ENCODE measurements at regions not wholly inside any gene's neighbourhood (a gene's known extent, or its start where the extent isn't known, plus 50 kb on each side); places are given as distances from the start of the nearest gene placed in this dataset.

DNA sequence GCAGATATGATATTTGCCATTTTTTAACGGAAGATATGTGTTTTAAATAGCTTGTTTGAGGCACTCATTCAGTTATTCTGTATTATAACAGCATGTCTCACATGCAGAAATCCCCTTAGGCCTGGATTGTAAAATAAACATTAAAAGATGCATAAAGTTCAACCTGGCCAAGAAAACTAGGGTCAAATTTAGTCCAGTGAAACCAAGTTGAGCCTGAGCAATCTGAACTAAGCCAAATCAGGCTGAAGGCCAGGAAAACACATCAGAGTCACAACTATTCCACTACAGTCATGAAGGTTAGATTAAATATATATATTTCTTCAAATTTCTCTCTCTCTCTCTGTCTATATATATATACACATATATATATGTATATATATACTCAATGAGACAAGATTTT is 504.8 kb downstream of the SLITRK1 start:
- Histone ChIP-seq H3K9me3 (replicated peaks) (peaks cover 5% of the 10 kb centered on the region), H3K36me3 (no peaks in the 10 kb centered on the region), H3K4me3 (no peak overlapping the region), H3K4me1 (replicated peaks) (no peaks in the 10 kb centered on the region), H3K27ac (no peak overlapping the region), H3K27me3 (replicated peaks) (no peaks in the 10 kb centered on the region)
- DNase-seq (ENCODE audit: low read depth in 1 of 2, low spot score in 2 of 2) = no peak

DNA sequence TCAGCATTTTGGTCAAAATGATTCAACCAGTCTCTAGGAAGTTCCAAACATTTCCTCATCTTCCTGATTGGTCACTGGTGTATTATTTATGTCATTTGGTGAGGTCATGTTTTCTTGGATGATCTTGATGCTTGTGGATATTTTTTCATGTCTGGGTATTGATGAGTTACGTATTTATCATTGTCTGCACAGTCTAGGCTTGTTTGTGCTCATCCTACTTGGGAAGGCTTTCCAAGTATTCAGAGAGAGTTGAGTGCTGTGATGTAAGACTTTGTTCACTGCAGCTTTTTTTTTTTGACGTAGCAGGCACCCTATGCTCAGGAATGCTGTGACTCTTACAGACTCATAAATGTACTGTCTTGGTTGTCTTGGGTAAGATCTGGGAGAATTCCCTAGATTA is 509.5 kb downstream of the SLITRK1 start:
- H3K4me3 ChIP-seq = no peak overlapping the region
- no peaks in the 10 kb centered on the region for H3K27me3 ChIP-seq (replicated peaks)
- peaks cover 5% of the 10 kb centered on the region for H3K9me3 ChIP-seq (replicated peaks)
- H3K4me1 ChIP-seq (replicated peaks) = no peaks in the 10 kb centered on the region
- no peaks in the 10 kb centered on the region for H3K36me3 ChIP-seq
- no peak for DNase-seq (ENCODE audit: low read depth in 1 of 2, low spot score in 2 of 2)
- no peak overlapping the region for H3K27ac ChIP-seq

DNA sequence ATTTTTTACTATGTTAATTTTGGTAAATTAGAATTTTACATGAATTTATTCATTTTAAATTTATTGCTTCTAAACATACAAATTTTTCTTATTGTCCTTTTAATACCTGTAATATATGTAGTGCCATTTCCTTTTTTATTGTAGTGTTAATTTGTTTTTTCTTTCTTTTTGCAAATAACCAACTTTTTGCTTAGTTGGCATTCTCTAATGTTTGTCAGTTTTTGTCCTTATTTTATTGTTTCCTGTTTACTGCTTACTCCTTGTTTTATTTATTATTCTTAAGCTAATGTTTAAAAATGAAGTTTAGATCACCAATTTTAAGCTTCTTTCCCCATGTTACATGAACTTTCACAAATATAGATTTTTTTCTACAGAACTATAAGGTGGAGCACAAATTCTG is 516.6 kb downstream of the SLITRK1 start:
- H3K27ac ChIP-seq = no peak overlapping the region
- H3K27me3 ChIP-seq (replicated peaks) = no peaks in the 10 kb centered on the region
- no peaks in the 10 kb centered on the region for H3K4me1 ChIP-seq (replicated peaks)
- H3K9me3 ChIP-seq (replicated peaks) = 0 out of 2 replicates have a peak, but pooled peaks cover 6% of the 10 kb centered on the region
- no peak for DNase-seq (ENCODE audit: low read depth in 1 of 2, low spot score in 2 of 2)
- H3K36me3 ChIP-seq = no peaks in the 10 kb centered on the region
- H3K4me3 ChIP-seq = no peak overlapping the region

DNA sequence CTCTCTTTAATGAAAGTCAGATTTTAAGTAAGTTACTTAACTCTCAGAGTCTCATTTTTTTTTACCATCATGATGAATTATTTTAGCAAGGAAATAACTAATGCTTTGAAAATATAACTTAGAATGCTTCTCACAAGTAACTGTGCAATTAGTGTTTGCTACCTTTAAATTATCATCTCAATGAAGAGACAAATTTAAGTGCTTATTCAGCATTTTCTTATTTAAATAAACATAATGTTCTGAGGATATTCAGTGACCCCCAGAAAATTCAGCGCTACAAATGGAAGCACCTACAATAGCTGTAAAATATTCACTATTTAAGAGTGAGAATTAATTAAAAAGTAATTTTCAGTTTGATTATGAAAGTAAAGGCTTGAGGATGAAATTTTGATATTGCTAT is 527.2 kb downstream of the SLITRK1 start:
- Histone ChIP-seq H3K4me1 (replicated peaks) (no peaks in the 10 kb centered on the region), H3K36me3 (no peaks in the 10 kb centered on the region), H3K4me3 (no peak overlapping the region), H3K27me3 (replicated peaks) (no peaks in the 10 kb centered on the region), H3K9me3 (replicated peaks) (no peaks in the 10 kb centered on the region), H3K27ac (no peak overlapping the region)
- DNase-seq (ENCODE audit: low read depth in 1 of 2, low spot score in 2 of 2) = no peak

DNA sequence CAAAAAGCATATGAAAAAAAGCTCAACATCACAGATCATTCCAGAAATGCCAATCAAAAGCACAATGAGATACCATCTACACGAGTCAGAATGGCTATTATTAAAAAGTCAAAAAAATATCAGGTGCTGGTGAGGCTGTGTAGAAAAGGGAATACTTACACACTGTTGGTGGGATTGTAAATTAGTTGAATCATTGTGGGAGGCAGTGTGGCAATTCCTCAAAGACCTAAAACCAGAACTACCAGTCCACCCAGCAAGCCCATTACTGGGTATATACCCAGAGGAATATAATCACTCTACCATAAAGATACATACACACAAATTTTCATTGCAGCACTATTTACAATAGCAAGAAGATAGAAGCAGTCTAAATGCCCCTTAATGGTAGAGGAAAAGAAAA is 529.9 kb downstream of the SLITRK1 start:
- Histone ChIP-seq H3K4me3 (no peak overlapping the region), H3K4me1 (replicated peaks) (no peaks in the 10 kb centered on the region), H3K27me3 (replicated peaks) (no peaks in the 10 kb centered on the region), H3K27ac (no peak overlapping the region), H3K36me3 (no peaks in the 10 kb centered on the region), H3K9me3 (replicated peaks) (no peaks in the 10 kb centered on the region)
- DNase-seq (ENCODE audit: low read depth in 1 of 2, low spot score in 2 of 2) = no peak

DNA sequence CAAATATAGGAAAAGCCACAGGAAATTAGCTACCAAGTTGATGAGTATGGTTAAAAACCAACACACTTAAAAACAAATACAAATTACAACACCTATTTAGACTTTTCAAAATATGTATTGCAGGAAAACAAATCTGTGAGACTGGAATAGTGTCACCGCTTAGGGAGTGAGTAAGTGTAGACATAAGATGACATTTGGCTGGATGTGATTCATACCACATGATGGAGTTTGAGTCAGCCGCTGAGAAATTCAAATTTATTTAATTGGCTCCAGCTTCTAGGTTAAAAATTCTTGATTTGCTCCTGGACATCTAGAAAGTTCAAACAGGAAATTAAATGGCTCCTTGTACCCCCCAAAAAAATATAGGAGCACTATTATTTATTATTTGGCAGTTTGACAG is 531.7 kb downstream of the SLITRK1 start:
- no peaks in the 10 kb centered on the region for H3K4me1 ChIP-seq (replicated peaks)
- H3K36me3 ChIP-seq = no peaks in the 10 kb centered on the region
- DNase-seq (ENCODE audit: low read depth in 1 of 2, low spot score in 2 of 2) = no peak
- no peaks in the 10 kb centered on the region for H3K27me3 ChIP-seq (replicated peaks)
- H3K4me3 ChIP-seq = no peak overlapping the region
- H3K27ac ChIP-seq = no peak overlapping the region
- H3K9me3 ChIP-seq (replicated peaks) = no peaks in the 10 kb centered on the region; the same call in 1 of the 2 replicates

DNA sequence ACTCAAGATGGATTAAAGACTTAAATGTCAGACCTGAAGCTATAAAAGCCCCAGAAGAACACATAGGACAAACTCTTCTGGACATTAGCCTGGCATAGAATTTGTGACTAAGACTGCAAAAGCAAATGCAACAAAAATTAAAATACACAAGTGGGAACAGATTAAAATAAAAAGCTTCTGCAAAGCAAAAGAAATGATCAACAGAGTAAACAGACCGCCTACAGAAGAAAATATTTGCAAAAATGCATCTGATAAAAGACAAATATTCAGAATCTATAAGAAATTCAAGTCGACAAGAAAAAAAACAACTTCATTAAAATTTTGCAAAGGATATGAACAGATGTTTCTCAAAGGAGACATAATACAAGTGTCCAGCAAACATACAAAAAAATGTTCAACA is 537.8 kb downstream of the SLITRK1 start:
- Histone ChIP-seq H3K27ac (no peak overlapping the region), H3K9me3 (replicated peaks) (no peaks in the 10 kb centered on the region; the same call in 1 of the 2 replicates), H3K36me3 (no peaks in the 10 kb centered on the region), H3K4me3 (no peak overlapping the region), H3K27me3 (replicated peaks) (no peaks in the 10 kb centered on the region), H3K4me1 (replicated peaks) (no peaks in the 10 kb centered on the region)
- no peak for DNase-seq (ENCODE audit: low read depth in 1 of 2, low spot score in 2 of 2)

DNA sequence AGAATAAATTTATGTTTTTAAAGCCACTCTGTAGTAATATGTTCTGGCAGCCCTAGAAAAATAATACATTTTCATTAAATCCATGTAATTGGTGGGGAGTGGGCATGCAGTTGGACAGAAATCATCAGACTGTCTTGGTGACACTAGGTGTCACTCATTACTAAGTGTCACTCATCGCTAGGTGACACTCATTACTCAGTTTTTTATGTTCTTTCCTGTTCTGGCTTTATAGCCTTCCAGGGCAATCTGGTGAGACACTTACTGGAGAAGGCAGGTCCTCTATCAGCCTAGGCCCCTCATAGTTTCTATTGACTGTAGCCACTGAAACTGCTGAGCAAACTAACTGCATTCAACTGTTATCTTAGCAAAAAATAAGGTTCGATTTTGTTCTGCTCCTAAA is 542.1 kb downstream of the SLITRK1 start:
- no peaks in the 10 kb centered on the region for H3K4me1 ChIP-seq (replicated peaks)
- H3K4me3 ChIP-seq = no peak overlapping the region
- no peaks in the 10 kb centered on the region for H3K36me3 ChIP-seq
- DNase-seq (ENCODE audit: low read depth in 1 of 2, low spot score in 2 of 2) = no peak
- no peaks in the 10 kb centered on the region for H3K27me3 ChIP-seq (replicated peaks)
- peaks cover 4% of the 10 kb centered on the region; the same call in 1 of the 2 replicates for H3K9me3 ChIP-seq (replicated peaks)
- no peak overlapping the region for H3K27ac ChIP-seq

DNA sequence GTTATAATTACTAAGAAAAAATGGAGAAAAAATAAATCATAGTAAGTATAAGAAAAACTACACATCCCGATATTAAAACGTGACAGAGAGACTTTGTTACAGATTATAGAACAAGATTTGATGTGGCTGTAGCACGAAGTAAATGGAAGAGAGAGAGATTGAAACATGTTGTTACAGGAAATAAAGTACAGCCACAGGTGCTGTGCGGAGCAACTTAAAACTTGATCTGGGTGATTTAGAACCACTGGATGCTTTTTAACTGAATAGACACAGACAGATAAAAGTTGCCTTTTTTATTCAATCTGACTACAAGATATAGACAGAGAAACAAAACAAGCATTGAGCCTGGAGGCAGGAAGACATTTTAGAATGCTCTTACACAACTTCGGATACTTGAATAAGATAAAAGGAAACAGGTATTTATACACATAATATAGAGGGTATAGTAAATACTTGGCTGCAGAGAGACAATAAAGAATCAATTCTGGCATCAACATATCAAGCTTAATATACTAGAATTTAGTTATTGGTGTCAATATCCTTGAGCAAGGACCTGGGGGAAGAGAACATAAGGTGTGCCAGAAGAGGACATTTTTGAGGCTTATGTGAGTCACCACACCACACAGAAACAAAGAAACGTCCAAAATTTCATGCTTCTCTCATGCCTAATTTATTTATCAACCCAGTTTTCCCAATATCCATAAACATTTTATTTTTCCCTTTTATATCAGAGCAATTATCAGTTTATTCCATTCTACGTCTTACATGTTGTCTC is 548.5 kb downstream of the SLITRK1 start:
- H3K36me3 ChIP-seq = no peaks in the 10 kb centered on the region
- H3K27ac ChIP-seq = no peak overlapping the region
- no peak for DNase-seq (ENCODE audit: low read depth in 1 of 2, low spot score in 2 of 2)
- H3K4me1 ChIP-seq (replicated peaks) = no peaks in the 10 kb centered on the region
- peaks cover 4% of the 10 kb centered on the region; the same call in 1 of the 2 replicates for H3K9me3 ChIP-seq (replicated peaks)
- no peaks in the 10 kb centered on the region for H3K27me3 ChIP-seq (replicated peaks)
- H3K4me3 ChIP-seq = no peak overlapping the region

DNA sequence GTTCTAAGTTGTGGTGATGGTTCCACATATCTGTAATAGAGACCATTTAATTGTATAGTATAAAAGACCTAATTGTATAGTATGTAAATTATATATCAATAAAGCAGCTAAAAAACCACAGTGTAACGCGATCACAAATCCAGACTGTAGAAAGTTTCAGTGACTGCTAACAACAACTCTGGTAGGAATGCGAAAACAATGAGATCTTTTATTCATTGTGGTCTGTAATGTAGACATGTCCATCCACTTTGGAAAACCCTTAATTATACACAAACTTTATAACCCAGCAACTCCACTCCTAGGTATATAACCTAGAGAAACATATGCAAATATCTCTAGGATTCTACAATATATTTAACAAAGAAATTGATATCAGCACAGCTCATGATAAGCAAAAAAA is 549.5 kb downstream of the SLITRK1 start:
- Histone ChIP-seq H3K36me3 (no peaks in the 10 kb centered on the region), H3K4me3 (no peak overlapping the region), H3K27me3 (replicated peaks) (no peaks in the 10 kb centered on the region), H3K4me1 (replicated peaks) (no peaks in the 10 kb centered on the region), H3K27ac (no peak overlapping the region), H3K9me3 (replicated peaks) (peaks cover 4% of the 10 kb centered on the region; the same call in 1 of the 2 replicates)
- no peak for DNase-seq (ENCODE audit: low read depth in 1 of 2, low spot score in 2 of 2)

DNA sequence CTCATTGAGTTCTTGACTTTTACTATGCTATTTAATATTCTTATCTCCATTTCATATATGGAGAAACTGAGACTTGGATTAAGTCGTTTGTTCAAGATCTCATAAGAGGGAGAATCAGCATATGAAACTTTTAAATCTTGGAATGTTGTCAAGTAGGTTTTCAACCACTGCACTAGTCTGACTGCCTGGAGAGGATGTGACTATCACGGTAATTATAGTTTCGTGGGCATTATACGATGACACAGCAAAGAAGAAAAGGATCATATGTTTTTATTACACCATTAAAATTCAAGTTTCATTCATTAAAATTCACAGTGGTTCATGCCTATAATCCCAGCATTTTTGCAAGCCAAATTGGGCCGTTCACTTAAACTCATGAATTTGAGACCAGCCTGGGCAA is 555.2 kb downstream of the SLITRK1 start:
- no peak overlapping the region for H3K27ac ChIP-seq
- no peak overlapping the region for H3K4me3 ChIP-seq
- no peak for DNase-seq (ENCODE audit: low read depth in 1 of 2, low spot score in 2 of 2)
- no peaks in the 10 kb centered on the region for H3K4me1 ChIP-seq (replicated peaks)
- no peaks in the 10 kb centered on the region for H3K27me3 ChIP-seq (replicated peaks)
- no peaks in the 10 kb centered on the region for H3K36me3 ChIP-seq
- H3K9me3 ChIP-seq (replicated peaks) = no peaks in the 10 kb centered on the region

DNA sequence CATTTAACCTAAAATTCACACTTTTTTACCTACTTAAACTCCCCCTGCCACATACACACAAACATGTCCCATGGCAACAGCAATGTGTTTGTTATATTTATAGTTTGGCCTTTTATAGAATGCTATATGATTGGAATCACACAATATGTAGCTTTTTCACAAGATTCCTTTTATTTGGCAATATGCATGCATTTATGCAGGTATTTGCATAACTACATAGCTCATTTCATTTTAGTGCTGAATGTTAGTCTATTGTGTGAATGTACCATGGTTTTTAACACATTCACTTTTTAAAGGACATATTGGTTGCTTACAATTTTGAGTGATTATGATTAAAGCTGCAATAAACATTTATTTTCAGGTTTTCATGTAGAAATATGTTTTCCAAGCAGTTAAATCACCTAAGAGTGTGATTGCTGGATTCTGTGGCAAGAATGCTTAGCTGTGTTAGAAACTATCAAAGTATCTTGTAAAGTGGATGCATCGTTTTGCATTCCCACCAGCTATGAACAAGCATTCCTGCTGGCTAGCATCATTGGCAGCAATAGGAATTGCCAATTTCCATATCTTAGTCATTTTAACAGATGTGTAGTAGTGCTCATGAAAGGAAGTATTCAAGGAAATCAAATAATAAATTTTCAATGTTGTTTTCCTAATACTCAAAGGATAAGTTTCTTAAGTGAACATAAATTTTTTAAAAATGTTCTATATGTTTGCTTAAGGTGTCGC is 557.0 kb downstream of the SLITRK1 start:
- no peak overlapping the region for H3K4me3 ChIP-seq
- no peaks in the 10 kb centered on the region for H3K36me3 ChIP-seq
- no peaks in the 10 kb centered on the region for H3K27me3 ChIP-seq (replicated peaks)
- no peak overlapping the region for H3K27ac ChIP-seq
- no peaks in the 10 kb centered on the region for H3K4me1 ChIP-seq (replicated peaks)
- no peaks in the 10 kb centered on the region for H3K9me3 ChIP-seq (replicated peaks)
- DNase-seq (ENCODE audit: low read depth in 1 of 2, low spot score in 2 of 2) = no peak

DNA sequence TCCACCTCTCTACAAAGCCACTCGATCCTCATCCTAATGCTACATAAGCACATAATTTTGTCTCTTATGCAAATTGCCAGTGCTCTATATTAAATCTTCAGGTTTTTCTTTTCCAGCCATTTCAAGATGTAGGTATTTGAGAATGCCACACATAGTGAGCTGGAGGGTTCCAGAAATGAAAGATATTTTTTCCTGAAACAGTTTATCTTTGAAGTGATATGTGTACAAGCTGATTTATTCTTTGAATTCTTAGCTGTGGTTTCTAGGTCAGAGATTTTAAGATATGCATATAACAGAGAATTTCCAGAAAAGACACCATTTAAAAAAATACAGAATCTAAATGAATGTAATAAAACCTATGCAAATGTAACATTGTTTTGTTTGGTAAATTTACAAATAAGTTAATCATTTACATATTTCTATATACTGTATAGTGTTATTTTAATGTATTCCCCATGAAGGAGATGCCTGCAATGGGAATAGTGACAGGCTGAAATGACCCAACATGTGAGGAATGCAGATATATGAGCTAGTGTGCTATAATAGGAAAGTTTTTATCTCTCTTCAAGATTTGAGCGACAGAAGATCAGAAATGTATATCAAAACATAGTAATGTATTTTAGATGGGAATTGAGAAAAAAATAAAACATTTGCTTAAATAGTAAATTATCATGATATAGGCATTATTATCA is 570.2 kb downstream of the SLITRK1 start:
- no peaks in the 10 kb centered on the region for H3K9me3 ChIP-seq (replicated peaks)
- H3K4me3 ChIP-seq = no peak overlapping the region
- no peaks in the 10 kb centered on the region for H3K4me1 ChIP-seq (replicated peaks)
- DNase-seq (ENCODE audit: low read depth in 1 of 2, low spot score in 2 of 2) = no peak
- H3K27me3 ChIP-seq (replicated peaks) = no peaks in the 10 kb centered on the region
- H3K36me3 ChIP-seq = no peaks in the 10 kb centered on the region
- no peak overlapping the region for H3K27ac ChIP-seq

DNA sequence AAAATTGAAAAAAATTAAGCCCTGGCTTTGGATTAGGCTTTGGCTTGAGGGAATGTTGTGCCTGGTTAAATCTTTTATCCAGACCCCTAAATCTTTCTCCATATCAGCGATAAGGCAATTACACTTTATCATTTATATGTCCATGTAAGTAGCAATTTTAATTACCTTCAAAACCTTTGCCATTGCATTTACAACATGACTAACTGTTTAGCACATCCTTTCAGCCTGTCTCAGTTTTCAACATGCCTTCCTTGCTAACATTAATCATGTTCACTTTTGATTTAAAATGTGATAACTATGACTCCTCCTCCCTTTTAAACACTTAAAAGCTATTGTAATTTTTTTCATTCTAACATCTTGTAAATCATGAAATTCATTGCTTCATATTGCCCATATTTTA is 583.7 kb downstream of the SLITRK1 start:
- no peak for DNase-seq (ENCODE audit: low read depth in 1 of 2, low spot score in 2 of 2)
- no peaks in the 10 kb centered on the region for H3K36me3 ChIP-seq
- no peaks in the 10 kb centered on the region for H3K27me3 ChIP-seq (replicated peaks)
- H3K27ac ChIP-seq = no peak overlapping the region
- no peak overlapping the region for H3K4me3 ChIP-seq
- no peaks in the 10 kb centered on the region for H3K4me1 ChIP-seq (replicated peaks)
- H3K9me3 ChIP-seq (replicated peaks) = no peaks in the 10 kb centered on the region; the same call in 1 of the 2 replicates
